K562 (cell line): ENCODE measurements at regions not wholly inside any gene's neighbourhood (a gene's known extent, or its start where the extent isn't known, plus 50 kb on each side); places are given as distances from the start of the nearest gene placed in this dataset.

Source experiments
- ATAC-seq: fragments of 200-7000 bp; cut with Tn5 transposase; 3 replicates; pipeline ENCODE4 v1.9.1; 2020; ENCODE audit warnings: moderate library complexity
- BruUV-seq: library from RNA; stranded (reverse); fragments of 400-500 nt; replicated peaks from 2 replicates; lab custom pipeline; 2021; lab: Mats Ljungman, UMichigan
- CTCF ChIA-PET: fragments of 300-600 bp; formaldehyde crosslinking; extraction: SDS; loops from one replicate; lab custom pipeline; 2021; ENCODE audit warnings: low intra/inter-chr PET ratio; lab: Yijun Ruan, JAX
- POLR2A ChIA-PET: fragments of 300-600, 350-650 bp; sonication (Branson Sonifier 250); formaldehyde crosslinking; extraction: SDS; loops from one replicate; lab custom pipeline; 2021; ENCODE audit warnings: antibody characterized with exemption, inconsistent platforms; lab: Yijun Ruan, JAX
- DNase-seq, 4 experiments: peaks; one replicate each; pipeline versions ENCODE4 v3.0.0 to v3.0.0-alpha.2; 2011 to 2018; ENCODE audit warnings: low spot score in 3 of 4, mixed read lengths in 3 of 4; ENCODE audit errors: extremely low read depth in 1 of 4
- FAIRE-seq: peaks from 2 replicates; lab custom pipeline; 2011; peaks lifted over from hg19 to GRCh38; lab: Jason Lieb, UNC
- H2AFZ ChIP-seq: 2 replicates; pipeline ENCODE4 v1.6.0; 2011; ENCODE audit warnings: low read depth, low read length, control low read depth, inconsistent platforms
- H3K27ac ChIP-seq: fragments of 200-600 bp; 3 replicates; pipeline ENCODE4 v1.8.0; 2011; ENCODE audit warnings: low read depth, mild to moderate bottlenecking, control low read depth, inconsistent platforms, low read length, moderate library complexity, mixed read lengths; ENCODE audit errors: extremely low read depth
- H3K27me3 ChIP-seq, 2 experiments: fragments of 300-600 bp in 1 of 2; 2 replicates in 1 of 2; 3 replicates in 1 of 2; pipeline versions ENCODE4 v1.6.0 to v1.8.0; 2011; ENCODE audit warnings: inconsistent platforms in 2 of 2, low read length in 2 of 2, mild to moderate bottlenecking in 1 of 2, mixed read lengths in 1 of 2, moderate library complexity in 1 of 2; ENCODE audit not compliant: control insufficient read depth in 2 of 2, insufficient read depth in 2 of 2
- H3K36me3 ChIP-seq: fragments of 300-600 bp; 3 replicates; pipeline ENCODE4 v1.8.0; 2011; ENCODE audit warnings: mild to moderate bottlenecking, low read length, inconsistent platforms; ENCODE audit not compliant: control insufficient read depth, insufficient read depth
- H3K4me1 ChIP-seq, 2 experiments: fragments of 200-600 bp in 1 of 2; replicated peaks in 1 of 2; 2 replicates in 1 of 2; 3 replicates in 1 of 2; pipeline versions ENCODE4 v1.5.1 to v1.8.0; 2011; ENCODE audit warnings: inconsistent platforms in 2 of 2, low read length in 2 of 2, mild to moderate bottlenecking in 1 of 2, mixed read lengths in 1 of 2, moderate library complexity in 1 of 2; ENCODE audit not compliant: control insufficient read depth in 2 of 2, insufficient read depth in 2 of 2
- H3K4me2 ChIP-seq: 2 replicates; pipeline ENCODE4 v1.6.1; 2011; ENCODE audit warnings: low read length, control low read depth, inconsistent platforms, mixed read lengths; ENCODE audit not compliant: insufficient read depth
- H3K4me3 ChIP-seq: fragments of 200-600 bp; sonication (generic), shearing (Covaris generic); 2 replicates; pipeline ENCODE4 v1.5.1; 2016; ENCODE audit warnings: control low read depth, inconsistent platforms
- H3K79me2 ChIP-seq: fragments of 200-600 bp; 3 replicates; pipeline ENCODE4 v1.8.0; 2011; ENCODE audit warnings: low read length, inconsistent platforms; ENCODE audit not compliant: control insufficient read depth, insufficient read depth
- H3K9ac ChIP-seq, 2 experiments: 2 replicates each; pipeline versions ENCODE4 v1.6.0 to v1.6.1; 2011; ENCODE audit warnings: low read depth in 2 of 2, low read length in 2 of 2, control low read depth in 1 of 2, inconsistent platforms in 1 of 2, mild to moderate bottlenecking in 1 of 2, mixed read lengths in 1 of 2; ENCODE audit not compliant: insufficient read depth in 1 of 2
- H3K9me1 ChIP-seq: one replicate; pipeline ENCODE4 v1.6.0; 2011; ENCODE audit warnings: inconsistent platforms, mild to moderate bottlenecking, low read length, moderate library complexity; ENCODE audit not compliant: control insufficient read depth, insufficient read depth
- H3K9me3 ChIP-seq: replicated peaks from 2 replicates; pipeline ENCODE4 v1.5.1; 2011; ENCODE audit warnings: low read depth, low read length, inconsistent platforms; ENCODE audit not compliant: control insufficient read depth, insufficient read depth
- H4K20me1 ChIP-seq: replicated peaks from 2 replicates; pipeline ENCODE4 v1.6.1; 2011; ENCODE audit warnings: low read length, inconsistent platforms, mixed read lengths; ENCODE audit not compliant: control insufficient read depth, insufficient read depth
- HNRNPK ChIP-seq: fragments of 200-400 bp; formaldehyde crosslinking; IDR thresholded peaks from one replicate; pipeline ENCODE4 v1.6.1; 2018; ENCODE audit warnings: mild to moderate bottlenecking, low read depth, low read length; ENCODE audit not compliant: poor library complexity, severe bottlenecking
- IFI16 ChIP-seq: fragments of 250-450 bp; sonication (Bioruptor Pico); IDR thresholded peaks from 2 replicates; pipeline ENCODE4 v2.1.2; 2022; ENCODE audit warnings: mild to moderate bottlenecking, inconsistent platforms
- MTA2 ChIP-seq: fragments of 450-650 bp; IDR thresholded peaks from 2 replicates; pipeline ENCODE4 v1.6.1; 2016; ENCODE audit warnings: low read depth
- SMARCE1 ChIP-seq: fragments of 450-650 bp; IDR thresholded peaks from 2 replicates; pipeline ENCODE4 v1.7.1; 2016; ENCODE audit warnings: mild to moderate bottlenecking
- ZNF197 ChIP-seq: fragments of 200-800 bp; sonication (Bioruptor generic); IDR thresholded peaks from 2 replicates; pipeline ENCODE4 v1.6.1; 2016; ENCODE audit warnings: low read depth, missing genetic modification characterization, missing compliant biosample characterization
- ZNF3 ChIP-seq: fragments of 250-450 bp; sonication (Bioruptor Pico); IDR thresholded peaks from 2 replicates; pipeline ENCODE4 v1.5.0; 2021; ENCODE audit warnings: mild to moderate bottlenecking, moderate library complexity
- ZNF584 ChIP-seq: fragments of 200-800 bp; sonication (Bioruptor generic); IDR thresholded peaks from 2 replicates; pipeline ENCODE4 v1.6.1; 2016; ENCODE audit warnings: low read depth, mild to moderate bottlenecking, missing genetic modification characterization, missing compliant biosample characterization
- WGBS: fragments of 100-300 bp; shearing (Covaris generic); methylation state at CpG from one replicate; pipeline ENCODE4 v1.1.6; 2016; ENCODE audit warnings: low coverage, mixed read lengths; ENCODE audit not compliant: insufficient coverage; ENCODE audit errors: missing lambda C conversion rate; 5-methylcytosine and 5-hydroxymethylcytosine counted together
- in situ Hi-C: fragments of 300-500 bp; cut with MboI; formaldehyde crosslinking; loops from 4 replicates; pipeline ENCODE4 v1.15.0; 2018; ENCODE audit warnings: inconsistent platforms, mixed read lengths
- intact Hi-C: fragments of 100-400 bp; cut with micrococcal nuclease; formaldehyde crosslinking; loops from 2 replicates; pipeline ENCODE4 v1.14.2; 2022

- no peak overlapping the region for H3K4me2 ChIP-seq
- no peaks in the 10 kb centered on the region for H3K27me3 ChIP-seq
- H4K20me1 ChIP-seq: no peaks in the 10 kb centered on the region
- no peak overlapping the region for H2AFZ ChIP-seq
- H3K4me3 ChIP-seq: no peak overlapping the region
- no TSS peak for BruUV-seq
- WGBS: 0% methylated on average over 1 of the region's 1 CpG
- H3K79me2 ChIP-seq: no peaks in the 10 kb centered on the region
- in situ Hi-C loops (no loop called here), intact Hi-C loops (no loop called here)
- ATAC-seq (no peak), FAIRE-seq (no peak), DNase-seq (no peak)
- no peaks in the 10 kb centered on the region for H3K9me3 ChIP-seq
- H3K27ac ChIP-seq: no peak overlapping the region
- CTCF ChIA-PET: no interaction called here
- H3K36me3 ChIP-seq: no peaks in the 10 kb centered on the region
- TF ChIP-seq MTA2 (no peak), ZNF197 (CRISPR knock-in tag) (no peak)
- no peak overlapping the region for H3K9ac ChIP-seq
- POLR2A ChIA-PET: no interaction called here
- H3K9me1 ChIP-seq: no peaks in the 10 kb centered on the region
- no peaks in the 10 kb centered on the region for H3K4me1 ChIP-seq
These were observed 692.9 kb downstream of the ZPLD1 start for GRCh38 chr3:103127737-103128136.

- Histone ChIP-seq H3K27ac (no peak overlapping the region), H3K79me2 (no peaks in the 10 kb centered on the region), H3K36me3 (no peaks in the 10 kb centered on the region), H3K4me3 (no peak overlapping the region), H3K4me2 (no peak overlapping the region), H2AFZ (no peak overlapping the region), H4K20me1 (no peaks in the 10 kb centered on the region), H3K4me1 (no peaks in the 10 kb centered on the region), H3K27me3 (no peaks in the 10 kb centered on the region), H3K9ac (no peak overlapping the region), H3K9me3 (no peaks in the 10 kb centered on the region), H3K9me1 (no peaks in the 10 kb centered on the region)
- FAIRE-seq (no peak), ATAC-seq (no peak), DNase-seq (no peak)
- ChIA-PET POLR2A (no interaction called here), CTCF (no interaction called here)
- intact Hi-C loops (no loop called here), in situ Hi-C loops (no loop called here)
- BruUV-seq: no TSS peak
- TF ChIP-seq HNRNPK (no peak), ZNF3 (no peak), IFI16 (CRISPR knock-in tag) (no peak), ZNF584 (CRISPR knock-in tag) (no peak), SMARCE1 (no peak)
- 0% methylated on average over 1 of the region's 1 CpG for WGBS
These were observed 699.4 kb downstream of the ZPLD1 start for GRCh38 chr3:103134023-103134724.
